DOHH2 (cell line): ENCODE measurements at regions not wholly inside any gene's neighbourhood (a gene's known extent, or its start where the extent isn't known, plus 50 kb on each side); places are given as distances from the start of the nearest gene placed in this dataset.

Source experiments
- H3F3A ChIP-seq: fragments of 200-600 bp; sonication (generic), shearing (Covaris generic); 2 replicates; pipeline ENCODE4 v1.6.0; 2016; ENCODE audit warnings: antibody characterized with exemption, mild to moderate bottlenecking; ENCODE audit not compliant: control insufficient read depth, insufficient read depth
- H3K27ac ChIP-seq: fragments of 200-600 bp; sonication (generic); 2 replicates; pipeline ENCODE4 v1.5.1; 2014; ENCODE audit warnings: low read depth, mild to moderate bottlenecking, low read length, moderate library complexity
- H3K27me3 ChIP-seq: fragments of 200-600 bp; sonication (generic); 2 replicates; pipeline ENCODE4 v1.6.1; 2014; ENCODE audit warnings: mild to moderate bottlenecking, low read length, mixed read lengths; ENCODE audit not compliant: control insufficient read depth
- H3K36me3 ChIP-seq: fragments of 200-600 bp; sonication (generic); 2 replicates; pipeline ENCODE4 v1.6.1; 2014; ENCODE audit warnings: mild to moderate bottlenecking, low read length, moderate library complexity, mixed read lengths; ENCODE audit not compliant: control insufficient read depth
- H3K4me1 ChIP-seq: fragments of 200-600 bp; sonication (generic); 2 replicates; pipeline ENCODE4 v1.6.1; 2014; ENCODE audit warnings: mild to moderate bottlenecking, low read length, mixed read lengths; ENCODE audit not compliant: control insufficient read depth
- H3K4me2 ChIP-seq: fragments of 200-600 bp; sonication (generic); 2 replicates; pipeline ENCODE4 v1.6.0; 2014; ENCODE audit warnings: mild to moderate bottlenecking, low read length, moderate library complexity
- H3K4me3 ChIP-seq: fragments of 200-600 bp; sonication (generic); 2 replicates; pipeline ENCODE4 v1.5.1; 2014; ENCODE audit warnings: mild to moderate bottlenecking, low read length, mixed read lengths
- H3K79me2 ChIP-seq: fragments of 200-600 bp; sonication (generic); 2 replicates; pipeline ENCODE4 v1.6.1; 2014; ENCODE audit warnings: mild to moderate bottlenecking, low read length, mixed read lengths; ENCODE audit not compliant: control insufficient read depth
- H3K9me2 ChIP-seq: fragments of 200-600 bp; sonication (generic); replicated peaks from 2 replicates; pipeline ENCODE4 v1.6.1; 2014; ENCODE audit warnings: mild to moderate bottlenecking, low read length, mixed read lengths; ENCODE audit not compliant: control insufficient read depth
- H3K9me3 ChIP-seq: fragments of 200-600 bp; sonication (generic); 2 replicates; pipeline ENCODE4 v1.6.1; 2014; ENCODE audit warnings: antibody characterized with exemption, low read length, mixed read lengths; ENCODE audit not compliant: control insufficient read depth, insufficient read depth
- H4K20me1 ChIP-seq: fragments of 200-600 bp; sonication (generic); 2 replicates; pipeline ENCODE4 v1.6.0; 2014; ENCODE audit warnings: low read depth, mild to moderate bottlenecking, antibody characterized with exemption, low read length, moderate library complexity; ENCODE audit not compliant: control insufficient read depth, insufficient read depth
- EZH2phosphoT487 ChIP-seq: fragments of 200-600 bp; sonication (generic); IDR thresholded peaks from 2 replicates; pipeline ENCODE4 v1.6.1; 2017; ENCODE audit warnings: borderline replicate concordance, mild to moderate bottlenecking, antibody characterized with exemption, low read length, moderate library complexity, mixed read lengths
- TF ChIP-seq, protein P1 (sequence below): fragments of 200-600 bp; sonication (generic); IDR thresholded peaks from one replicate; pipeline ENCODE4 v1.5.1; 2014; ENCODE audit warnings: antibody characterized with exemption, mild to moderate bottlenecking, low read depth, low read length; ENCODE audit not compliant: poor library complexity, severe bottlenecking

DNA sequence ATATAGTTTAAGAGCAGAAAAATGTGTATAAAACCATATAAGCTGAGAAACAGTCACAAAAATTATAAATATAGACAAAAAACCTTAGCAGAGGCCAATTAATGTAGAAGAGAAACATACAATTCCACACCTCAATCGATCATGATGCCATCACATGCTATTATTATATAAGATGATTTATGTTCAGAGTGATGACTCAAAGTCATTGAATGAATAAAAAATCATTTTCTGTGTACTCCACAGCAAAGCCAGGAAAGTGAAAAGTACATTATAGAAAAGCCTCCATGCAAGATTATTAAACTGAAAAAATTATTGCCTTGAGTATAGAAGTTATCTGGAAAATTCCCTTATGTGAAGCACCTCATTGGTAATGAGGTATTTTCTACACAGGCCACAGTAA, 229.2 kb upstream of the PPFIA2 start:
- Histone ChIP-seq H3K4me1 (no peaks in the 10 kb centered on the region), H3K36me3 (no peaks in the 10 kb centered on the region), H3K4me3 (no peak overlapping the region), H4K20me1 (no peaks in the 10 kb centered on the region), H3K79me2 (no peaks in the 10 kb centered on the region), H3K4me2 (no peak overlapping the region), H3F3A (no peaks in the 10 kb centered on the region), H3K9me3 (0 out of 2 replicates have a peak, but pooled peaks cover 4% of the 10 kb centered on the region), H3K27ac (no peak overlapping the region), H3K27me3 (no peaks in the 10 kb centered on the region), H3K9me2 (no peaks in the 10 kb centered on the region)
- no peak for TF ChIP-seq EZH2phosphoT487
- TF ChIP-seq, protein P1, sequence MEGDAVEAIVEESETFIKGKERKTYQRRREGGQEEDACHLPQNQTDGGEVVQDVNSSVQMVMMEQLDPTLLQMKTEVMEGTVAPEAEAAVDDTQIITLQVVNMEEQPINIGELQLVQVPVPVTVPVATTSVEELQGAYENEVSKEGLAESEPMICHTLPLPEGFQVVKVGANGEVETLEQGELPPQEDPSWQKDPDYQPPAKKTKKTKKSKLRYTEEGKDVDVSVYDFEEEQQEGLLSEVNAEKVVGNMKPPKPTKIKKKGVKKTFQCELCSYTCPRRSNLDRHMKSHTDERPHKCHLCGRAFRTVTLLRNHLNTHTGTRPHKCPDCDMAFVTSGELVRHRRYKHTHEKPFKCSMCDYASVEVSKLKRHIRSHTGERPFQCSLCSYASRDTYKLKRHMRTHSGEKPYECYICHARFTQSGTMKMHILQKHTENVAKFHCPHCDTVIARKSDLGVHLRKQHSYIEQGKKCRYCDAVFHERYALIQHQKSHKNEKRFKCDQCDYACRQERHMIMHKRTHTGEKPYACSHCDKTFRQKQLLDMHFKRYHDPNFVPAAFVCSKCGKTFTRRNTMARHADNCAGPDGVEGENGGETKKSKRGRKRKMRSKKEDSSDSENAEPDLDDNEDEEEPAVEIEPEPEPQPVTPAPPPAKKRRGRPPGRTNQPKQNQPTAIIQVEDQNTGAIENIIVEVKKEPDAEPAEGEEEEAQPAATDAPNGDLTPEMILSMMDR: no peak

DNA sequence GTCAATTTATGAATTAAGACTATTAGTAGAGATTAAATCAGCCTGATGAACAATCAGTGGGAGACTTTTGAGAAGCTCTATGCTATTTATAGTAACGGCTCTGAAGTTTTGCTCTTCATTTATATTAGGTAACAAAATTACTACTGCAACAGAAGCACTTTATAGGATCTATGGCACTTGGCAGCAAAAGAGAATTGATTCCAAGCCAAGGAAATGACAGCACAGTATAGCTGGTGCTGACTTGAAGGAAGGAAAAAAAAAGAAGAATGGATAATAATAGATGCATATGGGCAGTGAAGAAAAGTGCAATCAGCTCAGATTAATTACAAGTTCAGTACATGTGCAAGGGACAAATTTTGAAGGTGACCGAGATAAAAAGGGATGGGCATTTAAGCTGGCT, 228.2 kb upstream of the PPFIA2 start:
- Histone ChIP-seq H3K9me3 (0 out of 2 replicates have a peak, but pooled peaks cover 4% of the 10 kb centered on the region), H3K27ac (no peak overlapping the region), H4K20me1 (no peaks in the 10 kb centered on the region), H3K27me3 (no peaks in the 10 kb centered on the region), H3F3A (no peaks in the 10 kb centered on the region), H3K9me2 (no peaks in the 10 kb centered on the region), H3K4me1 (no peaks in the 10 kb centered on the region), H3K4me3 (no peak overlapping the region), H3K36me3 (no peaks in the 10 kb centered on the region), H3K4me2 (no peak overlapping the region), H3K79me2 (no peaks in the 10 kb centered on the region)
- no peak for TF ChIP-seq EZH2phosphoT487
- TF ChIP-seq, protein P1: no peak

DNA sequence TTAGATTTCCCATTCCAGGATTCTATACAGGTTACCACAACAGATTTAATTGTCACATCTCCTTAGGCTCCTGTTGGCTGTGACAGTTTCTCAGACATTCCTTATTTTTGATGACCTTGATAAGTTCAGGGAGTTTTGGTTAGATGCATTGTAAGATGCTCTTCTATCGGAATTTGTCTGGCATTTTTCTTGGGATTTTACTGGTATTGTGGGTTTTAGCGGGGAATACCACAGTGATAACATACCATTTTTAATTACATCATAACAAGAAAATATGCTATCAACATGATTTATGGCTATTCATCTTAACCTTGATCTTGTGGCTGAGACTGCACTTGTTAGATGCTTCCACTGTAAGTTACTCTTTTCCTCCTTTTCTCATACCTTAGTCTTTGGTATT, 217.5 kb upstream of the PPFIA2 start:
- Histone ChIP-seq H3K27ac (no peak overlapping the region), H3K36me3 (no peaks in the 10 kb centered on the region), H3K27me3 (no peaks in the 10 kb centered on the region), H3K9me3 (no peaks in the 10 kb centered on the region), H3K4me1 (no peaks in the 10 kb centered on the region), H3K79me2 (no peaks in the 10 kb centered on the region), H3K4me2 (no peak overlapping the region), H4K20me1 (no peaks in the 10 kb centered on the region), H3F3A (no peaks in the 10 kb centered on the region), H3K9me2 (no peaks in the 10 kb centered on the region), H3K4me3 (no peak overlapping the region)
- TF ChIP-seq EZH2phosphoT487: no peak
- TF ChIP-seq, protein P1: no peak

DNA sequence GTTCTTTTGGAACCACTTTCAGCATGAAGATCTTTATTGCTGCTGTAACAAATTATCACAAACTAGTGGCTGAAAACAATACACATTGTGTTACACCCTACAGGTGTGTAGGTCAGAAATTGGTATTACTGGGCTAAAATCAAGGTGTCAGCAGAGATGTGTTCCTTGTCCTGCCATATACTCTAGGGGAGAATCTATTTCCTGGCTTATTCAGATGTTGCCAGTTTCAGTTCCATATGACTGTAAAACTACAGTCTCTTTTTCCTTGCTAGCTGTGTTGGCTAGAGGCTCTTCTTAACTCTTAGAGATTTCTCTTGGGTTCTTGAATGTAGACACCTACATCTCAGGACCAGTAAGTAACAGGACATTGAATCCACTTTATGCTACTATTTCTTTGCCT, 215.6 kb upstream of the PPFIA2 start:
- Histone ChIP-seq H3K36me3 (no peaks in the 10 kb centered on the region), H3K9me3 (no peaks in the 10 kb centered on the region), H3K79me2 (no peaks in the 10 kb centered on the region), H3F3A (no peaks in the 10 kb centered on the region), H3K4me2 (no peak overlapping the region), H3K27ac (no peak overlapping the region), H3K4me3 (no peak overlapping the region), H3K9me2 (no peaks in the 10 kb centered on the region), H4K20me1 (no peaks in the 10 kb centered on the region), H3K4me1 (no peaks in the 10 kb centered on the region), H3K27me3 (no peaks in the 10 kb centered on the region)
- no peak for TF ChIP-seq EZH2phosphoT487
- TF ChIP-seq, protein P1: no peak
